MM.1S (cell line): ENCODE measurements at regions not wholly inside any gene's neighbourhood (a gene's known extent, or its start where the extent isn't known, plus 50 kb on each side); places are given as distances from the start of the nearest gene placed in this dataset.

Experiments used
- CTCF ChIP-seq: fragments of 300-600 bp; sonication (generic); IDR thresholded peaks from 2 replicates; pipeline ENCODE4 v1.5.1; 2016; ENCODE audit warnings: antibody characterized with exemption, low read length, mixed read lengths
- EZH2 ChIP-seq: fragments of 300-600 bp; sonication (generic); optimal IDR thresholded peaks from 2 replicates; pipeline ENCODE3; 2017; ENCODE audit warnings: low read depth, mild to moderate bottlenecking, antibody characterized with exemption, low read length, mixed read lengths
- EZH2phosphoT487 ChIP-seq: fragments of 300-600 bp; sonication (generic); IDR thresholded peaks from 2 replicates; pipeline ENCODE4 v1.6.1; 2018; ENCODE audit warnings: antibody characterized with exemption, low read length

DNA sequence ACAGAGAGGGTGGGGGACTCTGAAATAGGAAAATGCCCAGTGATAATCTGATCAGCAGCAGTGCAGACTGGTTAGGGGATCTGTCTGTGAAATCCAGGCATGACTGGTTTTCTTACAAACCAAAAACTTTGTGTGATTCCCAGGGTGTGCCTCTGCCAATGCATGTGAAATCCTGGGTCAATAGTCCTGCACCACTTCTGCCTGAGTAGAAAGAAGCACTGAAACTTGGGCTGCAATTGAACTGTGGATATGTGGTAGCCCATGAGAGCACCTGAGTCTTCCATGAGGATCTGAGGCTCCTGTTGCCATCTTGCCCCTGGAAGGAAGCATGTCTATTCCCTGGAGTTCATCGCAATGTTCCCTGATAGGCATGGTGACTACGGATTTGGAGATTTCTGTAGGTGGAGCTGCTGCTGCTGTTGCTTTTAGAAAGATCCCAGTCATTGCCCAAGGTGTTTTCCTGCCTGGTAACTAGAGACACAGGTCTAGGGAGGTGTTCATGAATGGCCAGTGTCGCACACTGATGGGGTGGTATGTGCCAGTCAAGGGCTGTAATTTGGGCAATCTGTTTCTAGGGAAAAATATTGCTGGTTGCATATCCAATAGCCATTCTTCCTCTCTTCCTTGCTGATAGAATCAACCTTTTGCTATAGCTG, 146.7 kb downstream of the CARTPT start:
- TF ChIP-seq CTCF = no peak
- TF ChIP-seq EZH2 = no peak
- no peak for TF ChIP-seq EZH2phosphoT487
